ENCODE measurements at regions not wholly inside any gene's neighbourhood (a gene's known extent, or its start where the extent isn't known, plus 50 kb on each side); places are given as distances from the start of the nearest gene placed in this dataset.

DNA sequence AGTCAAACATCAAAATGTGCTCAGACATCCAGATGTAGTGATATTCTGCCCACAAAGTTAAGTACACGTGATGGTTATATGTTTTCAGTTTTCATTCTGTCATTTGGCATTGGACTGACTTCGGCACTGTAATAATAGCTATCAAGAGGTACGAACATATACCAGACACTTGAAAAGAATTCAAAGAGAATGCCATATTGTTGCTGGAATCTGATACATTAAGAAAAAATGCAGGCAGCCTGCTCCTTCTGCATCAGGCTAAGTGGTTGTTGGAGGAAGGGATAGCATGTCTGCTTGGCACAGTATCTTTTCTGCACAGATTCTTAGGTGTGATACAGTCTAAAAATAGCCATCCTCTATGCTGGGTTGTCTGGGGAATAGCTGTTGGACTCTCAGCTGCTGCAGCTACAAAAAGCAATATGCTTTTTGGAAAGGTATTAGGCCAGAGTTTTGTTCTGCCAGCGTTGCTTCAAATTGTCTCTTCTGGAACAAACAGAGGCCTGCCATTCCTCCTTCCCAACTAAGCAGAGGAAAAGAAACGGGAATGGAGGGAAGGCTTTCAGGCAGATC, 892.6 kb downstream of the TBC1D22A start:
- TF ChIP-seq, protein P1, sequence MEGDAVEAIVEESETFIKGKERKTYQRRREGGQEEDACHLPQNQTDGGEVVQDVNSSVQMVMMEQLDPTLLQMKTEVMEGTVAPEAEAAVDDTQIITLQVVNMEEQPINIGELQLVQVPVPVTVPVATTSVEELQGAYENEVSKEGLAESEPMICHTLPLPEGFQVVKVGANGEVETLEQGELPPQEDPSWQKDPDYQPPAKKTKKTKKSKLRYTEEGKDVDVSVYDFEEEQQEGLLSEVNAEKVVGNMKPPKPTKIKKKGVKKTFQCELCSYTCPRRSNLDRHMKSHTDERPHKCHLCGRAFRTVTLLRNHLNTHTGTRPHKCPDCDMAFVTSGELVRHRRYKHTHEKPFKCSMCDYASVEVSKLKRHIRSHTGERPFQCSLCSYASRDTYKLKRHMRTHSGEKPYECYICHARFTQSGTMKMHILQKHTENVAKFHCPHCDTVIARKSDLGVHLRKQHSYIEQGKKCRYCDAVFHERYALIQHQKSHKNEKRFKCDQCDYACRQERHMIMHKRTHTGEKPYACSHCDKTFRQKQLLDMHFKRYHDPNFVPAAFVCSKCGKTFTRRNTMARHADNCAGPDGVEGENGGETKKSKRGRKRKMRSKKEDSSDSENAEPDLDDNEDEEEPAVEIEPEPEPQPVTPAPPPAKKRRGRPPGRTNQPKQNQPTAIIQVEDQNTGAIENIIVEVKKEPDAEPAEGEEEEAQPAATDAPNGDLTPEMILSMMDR (IDR thresholded peaks at IDR 0.05), result no peak
- no peak for TF ChIP-seq POLR2AphosphoS5 (IDR thresholded peaks at IDR 0.05; ENCODE audit: low read depth, low read length)

Measured in Panc1 (cell line).